Loucy (cell line): ENCODE measurements at regions not wholly inside any gene's neighbourhood (a gene's known extent, or its start where the extent isn't known, plus 50 kb on each side); places are given as distances from the start of the nearest gene placed in this dataset.

Source experiments
- H2AFZ ChIP-seq: fragments of 200-600 bp; sonication (generic); 2 replicates; pipeline ENCODE4 v1.6.0; 2016; ENCODE audit warnings: antibody characterized with exemption, mild to moderate bottlenecking, low read length, moderate library complexity
- H3F3A ChIP-seq: fragments of 200-600 bp; 2 replicates; pipeline ENCODE4 v1.6.0; 2016; ENCODE audit warnings: antibody characterized with exemption, low read depth, mild to moderate bottlenecking
- H3K27me3 ChIP-seq: fragments of 200-600 bp; sonication (generic); 2 replicates; pipeline ENCODE4 v1.6.1; 2014; ENCODE audit warnings: low read length, mild to moderate bottlenecking; ENCODE audit not compliant: insufficient read depth, poor library complexity, severe bottlenecking
- H3K36me3 ChIP-seq: fragments of 200-600 bp; sonication (generic); 2 replicates; pipeline ENCODE4 v1.6.1; 2016; ENCODE audit warnings: low read length; ENCODE audit not compliant: insufficient read depth
- H3K4me1 ChIP-seq: fragments of 200-600 bp; sonication (generic); 2 replicates; pipeline ENCODE4 v1.5.1; 2014; ENCODE audit warnings: low read length, mild to moderate bottlenecking; ENCODE audit not compliant: insufficient read depth, poor library complexity, severe bottlenecking
- H3K4me2 ChIP-seq: fragments of 200-600 bp; sonication (generic); 2 replicates; pipeline ENCODE4 v1.6.0; 2014; ENCODE audit warnings: antibody characterized with exemption, low read length, low read depth, mild to moderate bottlenecking; ENCODE audit not compliant: poor library complexity, severe bottlenecking
- H3K4me3 ChIP-seq: fragments of 200-600 bp; sonication (generic); 2 replicates; pipeline ENCODE4 v1.5.1; 2014; ENCODE audit warnings: low read length, mild to moderate bottlenecking, mixed read lengths; ENCODE audit not compliant: poor library complexity, severe bottlenecking
- H3K79me2 ChIP-seq: fragments of 200-600 bp; sonication (generic); 2 replicates; pipeline ENCODE4 v1.6.1; 2014; ENCODE audit warnings: low read length; ENCODE audit not compliant: insufficient read depth
- H3K9ac ChIP-seq: fragments of 200-600 bp; sonication (generic); 2 replicates; pipeline ENCODE4 v1.6.0; 2014; ENCODE audit warnings: mild to moderate bottlenecking, low read depth, low read length, moderate library complexity; ENCODE audit not compliant: poor library complexity, severe bottlenecking
- H3K9me2 ChIP-seq: fragments of 200-600 bp; sonication (generic); replicated peaks from 2 replicates; pipeline ENCODE4 v1.6.1; 2016; ENCODE audit warnings: low read depth, low read length, mixed read lengths
- H3K9me3 ChIP-seq: fragments of 200-600 bp; sonication (generic); 2 replicates; pipeline ENCODE4 v1.6.1; 2014; ENCODE audit warnings: mild to moderate bottlenecking, antibody characterized with exemption, low read length, low read depth; ENCODE audit not compliant: insufficient read depth
- H4K20me1 ChIP-seq: fragments of 200-600 bp; sonication (generic); 2 replicates; pipeline ENCODE4 v1.6.0; 2014; ENCODE audit warnings: antibody characterized with exemption, low read length, mild to moderate bottlenecking; ENCODE audit not compliant: insufficient read depth, poor library complexity, severe bottlenecking
- CTCF ChIP-seq: fragments of 200-600 bp; sonication (generic); conservative IDR thresholded peaks from 2 replicates; pipeline ENCODE4 v1.5.1; 2014; ENCODE audit warnings: mild to moderate bottlenecking, antibody characterized with exemption, low read length
- EZH2phosphoT487 ChIP-seq: fragments of 200-600 bp; IDR thresholded peaks from 2 replicates; pipeline ENCODE4 v1.6.1; 2018; ENCODE audit warnings: antibody characterized with exemption, mild to moderate bottlenecking, moderate library complexity, borderline replicate concordance

- no peak overlapping the region for H2AFZ ChIP-seq
Observed at GRCh38 chr5:121109817-121110216, 645.7 kb downstream of the PRR16 start.

DNA sequence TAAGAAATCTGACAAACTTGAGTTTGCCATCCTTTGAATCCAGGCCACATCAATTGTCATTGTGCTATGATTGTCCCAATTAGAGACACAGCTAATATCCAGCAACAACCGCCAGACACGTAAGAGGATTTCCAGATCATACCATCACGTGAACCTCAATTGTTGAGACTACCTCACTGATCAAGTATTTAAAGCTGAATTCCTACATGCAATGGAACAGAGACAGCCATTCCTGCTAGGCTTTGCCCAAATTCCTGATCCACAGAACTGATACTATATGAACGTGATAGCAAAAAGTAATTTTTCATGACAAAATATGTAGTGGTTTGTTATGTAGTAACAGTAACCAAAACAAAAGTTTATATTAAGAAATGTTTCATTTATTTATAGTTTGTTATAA is 657.7 kb downstream of the PRR16 start:
- H3K36me3 ChIP-seq, result no peaks in the 10 kb centered on the region
- TF ChIP-seq EZH2phosphoT487 (no peak), CTCF (no peak)
- no peak overlapping the region for H3K9ac ChIP-seq
- H3K27me3 ChIP-seq, result no peaks in the 10 kb centered on the region
- H2AFZ ChIP-seq, result no peak overlapping the region
- H3F3A ChIP-seq, result no peaks in the 10 kb centered on the region
- no peaks in the 10 kb centered on the region for H3K79me2 ChIP-seq
- no peaks in the 10 kb centered on the region for H3K9me2 ChIP-seq
- H3K4me2 ChIP-seq, result no peak overlapping the region
- H4K20me1 ChIP-seq, result no peaks in the 10 kb centered on the region
- no peaks in the 10 kb centered on the region for H3K9me3 ChIP-seq
- no peak overlapping the region for H3K4me3 ChIP-seq
- no peaks in the 10 kb centered on the region for H3K4me1 ChIP-seq

More at GRCh38 chr5:121109817-121110216, 645.7 kb downstream of the PRR16 start:
- TF ChIP-seq CTCF, result no peak
- TF ChIP-seq EZH2phosphoT487, result no peak
- no peaks in the 10 kb centered on the region for H3K36me3 ChIP-seq
- no peaks in the 10 kb centered on the region for H3F3A ChIP-seq
- no peaks in the 10 kb centered on the region for H3K9me3 ChIP-seq
- H3K79me2 ChIP-seq, result no peaks in the 10 kb centered on the region
- no peak overlapping the region for H3K9ac ChIP-seq
- no peaks in the 10 kb centered on the region for H4K20me1 ChIP-seq
- no peak overlapping the region for H3K4me2 ChIP-seq
- H3K9me2 ChIP-seq, result no peaks in the 10 kb centered on the region
- H3K27me3 ChIP-seq, result no peaks in the 10 kb centered on the region
- no peak overlapping the region for H3K4me3 ChIP-seq
- H3K4me1 ChIP-seq, result no peaks in the 10 kb centered on the region

- Histone ChIP-seq H3K4me1 (no peaks in the 10 kb centered on the region), H3K4me2 (no peak overlapping the region), H3K9me2 (no peaks in the 10 kb centered on the region), H3K27me3 (no peaks in the 10 kb centered on the region), H2AFZ (no peak overlapping the region), H4K20me1 (no peaks in the 10 kb centered on the region), H3K79me2 (no peaks in the 10 kb centered on the region), H3K9me3 (no peaks in the 10 kb centered on the region), H3K4me3 (no peak overlapping the region), H3F3A (no peaks in the 10 kb centered on the region), H3K36me3 (no peaks in the 10 kb centered on the region), H3K9ac (no peak overlapping the region)
- TF ChIP-seq CTCF (no peak), EZH2phosphoT487 (no peak)
Observed at GRCh38 chr5:121138495-121138907, 674.4 kb downstream of the PRR16 start.
